Right ventricle myocardium superior (tissue), 1 donor: ENCODE measurements at regions not wholly inside any gene's neighbourhood (a gene's known extent, or its start where the extent isn't known, plus 50 kb on each side); places are given as distances from the start of the nearest gene placed in this dataset.

ENCODE experiments used
- ATAC-seq: fragments of 200-7000 bp; cut with Tn5 transposase; one replicate; pipeline ENCODE4 v1.9.1; 2020; ENCODE audit warnings: mild to moderate bottlenecking; ENCODE audit not compliant: poor library complexity
- DNase-seq: peaks from one replicate; pipeline ENCODE4 v3.0.0-alpha.2; 2020
- intact Hi-C: fragments of 100-400 bp; cut with DNase I; formaldehyde crosslinking; loops from one replicate; pipeline ENCODE4 v1.11.2; 2022
- donor health status: DM: no; HTN: yes; CAD: no; lungs with severe emphysema.

DNA sequence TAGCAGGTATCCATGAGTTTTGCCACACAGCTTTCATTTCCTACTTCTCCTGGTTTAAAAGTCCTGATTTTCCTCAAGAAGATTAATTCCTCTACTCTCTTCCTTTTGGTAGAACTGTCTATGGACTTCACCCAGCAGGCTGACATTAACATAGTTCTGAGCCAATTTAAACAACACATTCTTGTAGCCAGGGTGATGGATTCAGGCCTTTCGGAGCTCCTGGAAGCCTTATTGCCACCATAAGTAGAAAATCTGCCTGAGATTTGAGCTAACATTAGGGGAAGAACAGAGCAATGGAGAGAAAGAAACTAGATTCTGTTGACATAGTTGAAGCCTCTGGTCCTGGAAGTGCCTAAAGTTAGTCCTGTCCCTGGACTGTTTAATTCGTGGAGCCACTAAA is 449.8 kb downstream of the TAFA4 start:
- intact Hi-C loops: no loop called here
- DNase-seq (no peak), ATAC-seq (no peak)

DNA sequence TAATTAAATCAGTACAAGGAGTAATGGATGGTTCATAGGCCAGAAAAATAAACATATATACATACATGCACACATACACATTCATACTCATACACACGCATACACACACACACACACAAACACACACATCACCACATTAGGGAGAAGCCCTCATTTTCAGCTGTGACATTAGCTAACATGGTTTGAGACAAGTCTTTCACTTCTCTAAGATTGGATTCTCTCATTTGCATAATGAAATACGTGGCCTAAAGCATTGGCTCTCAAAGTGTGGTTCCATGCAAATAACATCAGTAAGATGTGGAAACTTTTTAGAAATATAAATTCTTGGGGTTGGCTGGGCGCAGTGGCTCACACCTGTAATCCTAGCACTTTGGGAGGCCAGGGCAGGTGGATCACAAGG is 452.6 kb downstream of the TAFA4 start:
- DNase-seq: no peak

DNA sequence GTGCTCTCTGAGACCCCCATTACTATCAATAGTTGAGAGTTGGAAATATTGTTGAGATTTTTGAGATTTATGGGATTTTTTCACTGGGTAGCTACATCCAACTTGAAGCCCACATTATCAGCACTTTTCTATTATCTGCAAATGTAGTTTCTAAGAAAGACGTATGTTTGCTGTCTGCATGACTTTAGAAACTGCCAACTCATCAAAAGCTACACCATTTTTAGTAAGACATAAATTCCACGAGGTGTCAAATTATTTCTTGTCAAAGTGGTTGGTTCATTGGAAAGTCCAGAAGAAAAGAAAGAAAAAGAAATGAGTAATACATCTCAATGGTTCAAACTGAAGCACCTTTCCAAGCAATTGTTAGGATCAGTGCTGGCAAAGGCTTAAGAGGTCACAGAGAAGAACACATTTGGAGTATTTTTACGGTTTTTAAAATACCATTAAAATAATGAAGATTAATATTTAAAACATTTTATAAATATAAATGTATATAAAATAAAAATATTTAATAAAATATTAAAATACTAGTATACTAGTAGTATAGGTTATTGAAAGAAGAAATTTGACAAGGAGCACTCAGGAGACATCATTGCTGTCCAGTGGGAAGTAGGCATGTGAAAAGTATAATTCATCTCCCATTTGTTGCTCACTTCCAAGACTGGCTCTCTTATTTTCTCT is 463.5 kb downstream of the TAFA4 start:
- intact Hi-C loops: no loop called here
- DNase-seq: no peak
- ATAC-seq: no peak

More for the DNA sequence above, 452.6 kb downstream of the TAFA4 start:
- ATAC-seq: no peak
- intact Hi-C loops: no loop called here

DNA sequence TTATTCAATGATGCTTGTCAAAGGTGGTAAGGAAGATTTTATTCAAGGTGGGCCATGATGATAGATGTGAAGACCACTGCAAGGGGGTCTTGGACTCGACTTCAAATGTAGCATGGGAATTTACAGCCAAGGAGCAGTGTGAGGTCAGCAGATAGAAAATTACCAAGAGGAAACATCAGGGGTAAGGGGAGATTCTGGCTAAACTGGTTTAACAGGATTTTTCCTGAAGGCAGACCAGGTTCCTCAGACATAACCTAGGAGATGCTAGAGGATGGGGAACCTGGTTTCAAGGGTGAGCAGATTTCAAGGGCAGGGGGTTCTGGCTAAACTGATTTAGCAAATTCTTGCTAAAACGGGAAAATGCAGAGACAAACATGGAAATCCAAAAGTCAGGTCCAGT is 464.9 kb downstream of the TAFA4 start:
- no peak for ATAC-seq
- intact Hi-C loops: no loop called here
- DNase-seq: no peak

DNA sequence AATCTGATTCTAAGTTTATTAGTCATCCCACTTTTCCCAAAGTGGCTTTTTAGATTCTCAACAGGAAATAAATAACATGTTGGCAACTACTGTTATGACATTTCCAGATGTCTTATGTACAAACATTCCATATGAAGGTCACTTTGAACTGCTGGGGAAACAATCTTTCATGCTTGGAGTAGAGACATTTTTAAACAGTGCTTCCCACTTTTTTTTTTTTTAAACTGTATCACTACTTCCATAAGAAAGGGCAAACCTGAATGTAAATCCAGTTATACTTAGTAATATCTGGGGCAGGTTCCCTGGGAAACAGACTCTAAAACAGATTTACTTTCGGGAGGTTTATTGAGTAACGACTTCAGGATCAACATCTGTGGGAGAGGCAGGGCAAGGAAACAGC is 473.8 kb downstream of the TAFA4 start:
- intact Hi-C loops: no loop called here
- no peak for DNase-seq
- ATAC-seq: no peak

DNA sequence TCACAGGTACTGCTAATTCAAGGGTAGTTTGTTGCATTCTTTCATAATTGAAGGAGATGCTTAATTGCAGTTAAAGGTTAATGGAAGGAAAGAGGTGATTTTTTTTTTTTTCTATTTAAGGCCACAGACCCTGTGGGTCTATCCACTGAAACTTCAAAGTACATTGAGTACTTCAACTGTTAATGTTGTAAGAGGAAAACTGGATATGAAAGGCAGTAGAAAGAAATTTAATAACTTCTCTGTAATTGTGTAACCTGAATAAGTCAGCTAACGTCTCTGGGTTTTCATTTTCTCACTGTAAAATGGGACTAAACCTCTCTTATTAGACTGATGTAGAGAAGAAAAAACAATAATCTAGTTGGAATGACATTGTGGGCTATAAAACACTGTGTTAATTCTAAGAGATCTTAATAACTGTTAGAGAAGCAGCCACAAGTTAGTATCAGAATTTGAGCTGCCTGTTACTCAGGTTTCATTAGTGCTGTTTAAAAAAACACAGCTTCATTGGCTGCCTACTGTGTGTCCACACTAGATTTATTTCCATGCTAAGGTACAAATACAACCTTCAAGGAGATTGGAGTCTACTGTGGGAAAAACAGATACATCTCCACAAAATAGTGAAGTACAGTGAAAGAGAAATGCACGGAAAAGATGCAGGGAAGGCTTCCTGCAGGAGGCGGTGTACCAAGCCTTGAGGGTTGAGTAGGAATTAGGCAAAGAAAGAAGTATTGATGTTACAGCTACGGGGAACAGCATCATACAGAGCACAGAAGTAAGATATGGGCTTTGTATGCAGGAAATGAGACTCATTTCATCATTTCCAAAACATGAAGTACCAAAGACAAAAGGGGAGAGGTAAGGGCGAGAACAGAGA is 483.6 kb downstream of the TAFA4 start:
- intact Hi-C loops: no loop called here
- ATAC-seq (no peak), DNase-seq (no peak)

DNA sequence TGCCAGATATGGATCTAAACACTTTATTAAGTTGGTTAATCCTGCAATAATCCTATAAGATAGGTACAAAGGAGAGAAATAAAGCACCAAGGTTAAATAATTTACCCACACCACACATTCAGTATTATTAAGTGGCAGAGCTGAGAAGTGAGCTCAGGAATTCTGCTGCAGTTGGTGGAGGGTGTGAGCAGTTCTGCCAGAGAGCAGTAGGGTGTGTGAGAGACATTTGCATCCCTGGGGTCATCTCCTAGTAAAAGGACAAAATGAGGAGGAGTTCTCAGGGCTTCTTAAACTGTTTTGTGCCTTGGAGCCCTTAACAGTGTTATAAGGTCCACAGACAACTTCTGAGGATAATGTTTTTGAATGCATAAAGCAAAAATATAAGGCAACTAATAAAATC is 484.5 kb downstream of the TAFA4 start:
- intact Hi-C loops: no loop called here
- DNase-seq (no peak), ATAC-seq (no peak)

DNA sequence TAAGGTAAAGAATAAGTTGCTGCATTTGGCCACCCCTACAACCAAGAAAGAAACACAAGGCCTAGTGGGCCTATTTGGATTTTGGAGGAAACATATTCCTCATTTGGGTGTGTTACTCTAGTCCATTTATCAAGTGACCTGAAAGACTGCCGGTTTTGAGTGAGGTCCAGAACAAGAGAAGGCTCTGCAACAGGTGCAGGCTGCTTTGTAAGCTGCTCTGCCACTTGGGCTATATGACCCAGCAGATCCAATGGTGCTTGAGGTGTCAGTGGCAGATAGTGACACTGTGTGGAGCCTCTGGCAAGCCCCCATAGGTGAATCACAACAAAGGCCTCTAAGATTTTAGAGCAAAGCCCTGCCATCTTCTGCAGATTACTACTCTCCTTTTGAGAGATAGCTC is 491.3 kb downstream of the TAFA4 start:
- DNase-seq: no peak
- ATAC-seq: no peak
- intact Hi-C loops: no loop called here

DNA sequence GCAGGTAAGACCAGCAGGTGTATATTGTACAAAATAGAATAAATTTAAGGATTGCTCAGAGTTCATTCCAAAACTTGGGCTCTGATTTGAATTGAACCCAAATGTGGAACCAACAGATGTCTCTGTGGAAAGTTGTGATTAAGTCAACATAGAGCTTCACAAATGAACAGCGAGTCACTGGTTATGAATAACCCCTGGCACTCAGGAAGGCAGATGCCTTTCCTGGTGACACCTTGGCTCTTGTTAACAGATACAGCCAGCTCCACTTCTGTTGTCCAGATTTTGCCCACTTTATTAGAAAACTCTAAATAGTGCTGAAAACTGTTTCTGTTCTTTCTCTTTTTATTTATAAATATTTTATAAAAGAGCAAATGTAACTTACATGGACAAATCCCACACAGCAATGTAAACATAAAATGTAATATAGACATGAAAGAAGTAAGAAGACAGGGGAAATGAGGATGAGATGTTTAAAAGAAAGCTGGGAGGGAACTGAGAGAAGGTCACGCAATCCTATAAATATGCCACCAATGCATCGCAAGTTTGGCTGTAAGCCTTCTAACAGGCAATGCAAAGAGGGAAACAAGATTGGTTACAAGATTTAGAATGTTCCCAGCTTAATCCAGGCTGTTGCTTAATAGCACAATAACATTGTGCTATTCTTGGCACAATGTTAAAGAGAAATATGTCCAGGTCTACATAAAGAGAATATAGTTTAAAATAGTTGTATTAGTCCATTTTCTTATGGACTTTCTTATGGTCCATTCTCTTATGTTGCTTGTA is 495.5 kb downstream of the TAFA4 start:
- no peak for ATAC-seq
- intact Hi-C loops: no loop called here
- no peak for DNase-seq

DNA sequence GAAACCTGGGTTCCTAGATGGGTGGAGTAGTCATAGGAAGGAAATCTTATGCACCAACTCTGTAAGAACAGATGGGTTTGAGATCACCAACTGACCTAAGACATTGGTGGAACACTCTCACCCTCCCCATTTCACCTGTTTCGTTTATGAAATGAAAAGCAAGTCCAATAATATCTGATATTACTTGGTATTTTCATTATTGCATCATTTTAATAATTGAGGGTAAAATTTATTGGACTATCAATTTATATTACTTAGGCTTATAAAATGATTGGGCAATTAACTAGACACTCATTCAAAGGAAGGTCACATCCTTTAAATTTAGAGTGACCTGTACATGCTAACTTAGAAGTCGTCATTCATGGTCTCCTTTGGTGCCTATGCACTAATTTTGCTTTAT is 503.9 kb downstream of the TAFA4 start:
- intact Hi-C loops: no loop called here
- ATAC-seq (no peak), DNase-seq (no peak)

DNA sequence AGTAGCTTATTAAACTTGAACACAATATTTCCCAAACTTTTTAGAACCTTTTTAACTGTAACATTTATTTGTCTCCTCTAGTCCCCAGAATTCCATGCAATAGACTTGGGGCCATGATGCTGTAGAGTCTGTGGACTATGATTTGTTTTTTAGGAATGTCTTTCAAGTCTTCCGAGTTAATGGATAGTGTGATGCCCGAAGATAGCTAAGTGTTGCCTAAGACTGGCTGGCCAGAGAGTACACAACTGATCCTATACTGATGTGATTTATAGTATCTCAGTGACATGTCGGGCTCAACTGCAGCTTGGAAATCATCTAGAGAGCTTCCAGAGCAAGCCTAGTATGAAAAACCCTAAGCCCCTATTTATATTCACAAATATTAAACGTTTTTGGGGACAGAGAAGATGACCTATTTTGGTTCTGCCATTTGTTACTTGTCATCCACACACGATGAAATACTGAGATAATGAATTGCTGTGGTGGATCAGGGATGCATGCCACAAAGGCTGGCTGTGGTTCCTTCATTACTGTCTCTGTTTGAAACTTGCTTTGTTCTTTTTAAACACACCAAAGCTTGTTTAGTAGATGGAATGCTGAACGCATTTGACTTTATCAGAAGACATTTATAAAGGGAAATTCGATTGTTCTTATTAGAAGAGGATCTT is 507.4 kb downstream of the TAFA4 start:
- DNase-seq (no peak), ATAC-seq (no peak)
- intact Hi-C loops: no loop called here

DNA sequence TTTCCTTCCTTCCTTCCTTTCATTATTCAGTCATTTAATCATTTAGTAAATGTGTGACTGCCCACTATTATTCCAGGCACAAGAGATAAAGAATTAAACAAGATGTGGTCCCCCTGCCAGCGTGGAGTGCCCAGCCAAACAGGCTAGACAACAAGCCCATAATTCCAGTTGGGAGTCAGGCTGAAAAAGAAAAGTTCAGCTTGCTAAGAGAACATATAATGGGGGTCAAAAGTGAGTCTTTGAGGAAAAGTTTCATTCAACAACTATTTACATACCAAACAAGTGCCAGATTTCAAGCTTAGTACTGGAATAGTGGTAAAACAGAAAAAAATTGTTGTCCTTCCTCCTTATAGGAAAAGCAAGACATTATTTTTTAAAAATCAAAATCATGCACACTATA is 523.7 kb downstream of the TAFA4 start:
- DNase-seq (no peak), ATAC-seq (no peak)
- intact Hi-C loops: no loop called here

DNA sequence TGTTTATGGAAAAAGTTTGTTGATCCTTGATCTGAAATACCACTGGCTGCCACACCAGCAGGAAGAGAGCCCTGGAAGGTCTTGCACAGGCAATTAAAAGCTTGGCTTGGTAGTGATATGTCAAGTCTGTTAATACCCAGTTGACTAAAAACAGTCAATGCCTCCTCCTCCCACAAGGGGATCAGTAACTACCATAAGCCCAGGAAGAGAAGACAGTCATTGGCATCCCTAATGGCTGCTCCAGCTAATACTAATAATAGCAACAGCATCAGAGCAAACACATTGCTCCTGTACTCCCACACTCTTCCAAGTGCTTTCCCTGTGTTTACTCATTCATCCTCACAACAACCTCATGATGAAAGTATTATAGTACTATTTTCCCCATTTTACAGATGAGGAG is 528.6 kb downstream of the TAFA4 start:
- intact Hi-C loops: no loop called here
- DNase-seq: no peak
- no peak for ATAC-seq

DNA sequence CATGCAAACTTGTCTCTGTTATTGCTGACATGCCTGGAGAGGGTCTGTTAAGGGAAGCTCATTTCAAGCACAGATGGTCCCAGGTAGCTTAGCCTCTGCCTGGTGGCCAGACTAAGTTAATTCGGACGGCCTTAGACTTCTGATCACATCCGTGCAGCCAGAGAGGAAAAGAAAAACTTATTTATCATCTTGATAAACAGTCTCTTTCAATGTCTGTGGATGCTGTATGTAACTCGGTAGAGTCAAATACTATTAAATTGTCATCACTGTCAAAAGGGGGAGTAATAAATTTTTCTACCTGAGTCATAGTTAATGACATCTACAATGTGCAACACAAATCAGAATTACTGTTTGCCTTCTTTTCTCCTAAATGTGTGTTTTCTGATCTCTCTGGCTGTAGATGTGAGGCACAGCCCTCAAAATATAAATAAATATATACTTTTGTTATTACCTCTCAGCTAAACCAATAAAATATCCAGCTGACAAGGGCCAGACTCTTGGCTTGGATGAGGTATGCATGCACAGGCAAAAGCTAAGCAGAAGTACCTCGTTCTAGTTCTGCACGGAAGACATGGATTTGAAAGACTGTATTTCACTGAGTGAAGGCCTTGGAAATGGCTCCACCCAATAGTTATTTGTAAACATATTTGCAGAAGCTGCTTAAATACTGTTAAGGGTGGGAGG is 530.0 kb downstream of the TAFA4 start:
- ATAC-seq (no peak), DNase-seq (no peak)
- intact Hi-C loops: no loop called here

DNA sequence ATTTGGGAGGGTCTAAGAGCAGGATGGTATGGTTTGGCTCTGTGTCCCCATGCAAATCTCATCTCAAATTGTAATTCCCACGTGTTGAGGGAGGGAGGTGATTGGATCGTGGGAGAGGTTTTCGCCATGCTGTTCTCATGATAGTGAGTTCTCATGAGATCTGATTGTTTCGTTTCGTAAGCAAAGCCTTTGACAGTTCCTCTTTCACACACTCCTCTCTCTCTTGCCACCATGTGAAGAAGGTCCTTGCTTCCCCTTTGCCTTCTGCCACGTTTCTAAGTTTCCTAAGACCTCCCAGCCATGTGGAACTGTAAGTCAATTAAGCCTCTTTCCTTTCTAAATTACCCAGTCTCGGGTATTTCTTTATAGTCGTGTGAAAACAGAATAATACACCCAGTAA is 553.7 kb downstream of the TAFA4 start:
- no peak for DNase-seq
- intact Hi-C loops: no loop called here
- ATAC-seq: no peak

DNA sequence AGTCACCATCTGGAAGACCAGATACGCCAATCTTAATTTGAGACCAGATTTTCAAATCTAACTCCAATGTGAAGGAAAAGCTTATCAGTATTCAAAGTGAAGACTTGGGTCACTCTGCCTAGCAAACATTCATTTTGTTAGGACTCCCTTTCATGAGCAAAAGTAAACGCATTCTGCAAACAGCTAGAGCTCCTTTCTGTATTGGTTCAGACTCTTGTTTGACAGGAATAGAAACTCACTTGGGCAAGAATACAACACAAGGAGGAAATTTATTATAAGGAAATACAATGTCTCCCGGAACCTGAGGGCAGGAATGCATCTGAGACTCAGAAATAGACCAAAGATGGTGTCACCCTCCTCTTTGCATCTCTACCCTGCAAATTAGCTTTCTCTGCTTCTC is 558.6 kb downstream of the TAFA4 start:
- intact Hi-C loops: no loop called here
- no peak for ATAC-seq
- no peak for DNase-seq

DNA sequence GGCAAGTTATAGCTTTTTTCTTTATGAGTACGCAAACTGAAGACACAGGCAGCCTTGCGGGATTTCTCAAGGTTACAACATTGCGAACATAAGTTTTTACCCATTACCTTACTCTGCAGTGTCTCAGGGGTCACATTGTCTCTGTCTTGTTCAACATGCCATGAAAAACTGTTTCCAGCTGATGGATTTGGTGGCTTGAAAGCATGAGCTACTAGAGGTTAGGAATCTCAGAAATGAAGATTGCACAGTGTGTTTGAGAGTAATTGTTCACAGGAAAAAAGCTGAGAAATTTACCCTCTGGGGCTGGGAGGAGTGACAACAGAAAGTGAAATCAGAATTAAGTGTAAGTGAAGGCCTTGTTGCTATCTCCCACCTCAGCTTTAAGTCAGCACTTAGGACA is 568.6 kb downstream of the TAFA4 start:
- ATAC-seq: no peak
- intact Hi-C loops: no loop called here
- no peak for DNase-seq

DNA sequence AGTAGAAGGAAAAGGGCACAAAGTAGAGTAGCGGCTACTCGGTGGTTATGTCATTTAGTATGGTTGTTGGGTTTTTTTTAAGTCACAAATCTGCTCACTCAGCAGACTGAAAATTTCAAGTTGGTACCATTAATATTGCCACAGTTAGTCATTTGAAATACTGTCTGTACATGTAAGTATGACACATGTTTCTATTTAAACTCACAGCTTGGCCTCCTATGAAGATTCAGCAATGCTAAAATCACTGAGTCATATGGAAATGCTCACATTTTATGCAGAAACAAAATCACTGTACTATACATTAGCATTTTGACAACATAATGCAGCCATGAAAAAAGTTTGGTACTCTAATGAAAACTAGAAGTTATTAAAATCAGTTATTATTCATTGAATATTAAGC is 571.9 kb downstream of the TAFA4 start:
- no peak for ATAC-seq
- intact Hi-C loops: no loop called here
- DNase-seq: no peak

DNA sequence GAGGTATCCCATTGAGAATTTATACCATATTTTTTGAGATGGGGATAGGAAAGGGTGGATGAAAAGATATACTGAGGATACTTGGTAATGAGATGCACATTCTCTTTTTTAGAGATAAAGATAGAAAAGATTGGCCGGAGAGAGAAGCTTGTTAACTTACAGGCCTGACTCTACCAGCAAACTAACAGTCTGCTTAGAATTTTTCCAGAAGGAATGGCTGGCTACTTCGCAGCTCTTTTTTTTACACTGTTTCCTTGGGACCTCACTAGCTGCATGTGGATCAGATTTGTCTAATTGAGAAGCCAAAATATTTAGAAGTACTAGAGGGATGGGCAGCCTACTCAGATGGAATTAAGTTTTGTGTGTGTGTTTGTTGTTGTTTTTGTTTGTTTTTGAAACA is 586.6 kb downstream of the TAFA4 start:
- ATAC-seq: no peak
- intact Hi-C loops: no loop called here
- no peak for DNase-seq
